GM23248 (cell line): ENCODE measurements at regions not wholly inside any gene's neighbourhood (a gene's known extent, or its start where the extent isn't known, plus 50 kb on each side); places are given as distances from the start of the nearest gene placed in this dataset.

Experiments
- DNase-seq: peaks from one replicate; pipeline ENCODE4 v3.0.0-alpha.2; 2015
- H2AFZ ChIP-seq: fragments of 200-600 bp; sonication (generic); 2 replicates; pipeline ENCODE4 v1.6.1; 2016; ENCODE audit warnings: antibody characterized with exemption
- H3F3A ChIP-seq: fragments of 200-600 bp; sonication (generic); 2 replicates; pipeline ENCODE4 v1.6.1; 2016; ENCODE audit warnings: mild to moderate bottlenecking, antibody characterized with exemption, mixed run types; ENCODE audit not compliant: insufficient read depth
- H3K27ac ChIP-seq: fragments of 200-600 bp; sonication (generic); 2 replicates; pipeline ENCODE4 v1.5.1; 2016; ENCODE audit warnings: mild to moderate bottlenecking
- H3K27me3 ChIP-seq: fragments of 200-600 bp; sonication (generic); replicated peaks from 2 replicates; pipeline ENCODE4 v1.6.1; 2016; ENCODE audit warnings: mild to moderate bottlenecking; ENCODE audit not compliant: insufficient read depth
- H3K36me3 ChIP-seq: fragments of 200-600 bp; sonication (generic); 2 replicates; pipeline ENCODE4 v1.6.1; 2016; ENCODE audit warnings: low read depth, mild to moderate bottlenecking
- H3K4me1 ChIP-seq: fragments of 200-600 bp; sonication (generic); 2 replicates; pipeline ENCODE4 v1.6.1; 2016; ENCODE audit warnings: mild to moderate bottlenecking; ENCODE audit not compliant: insufficient read depth
- H3K4me2 ChIP-seq: fragments of 200-600 bp; sonication (generic); one replicate; pipeline ENCODE4 v1.6.1; 2016; ENCODE audit warnings: mild to moderate bottlenecking; ENCODE audit not compliant: unreplicated experiment
- H3K4me3 ChIP-seq: fragments of 200-600 bp; sonication (generic); 2 replicates; pipeline ENCODE4 v1.5.1; 2016; ENCODE audit warnings: mild to moderate bottlenecking
- H3K79me2 ChIP-seq: fragments of 200-600 bp; sonication (generic); 2 replicates; pipeline ENCODE4 v1.6.1; 2016; ENCODE audit warnings: mild to moderate bottlenecking; ENCODE audit not compliant: insufficient read depth
- H3K9ac ChIP-seq: fragments of 200-600 bp; sonication (generic); 2 replicates; pipeline ENCODE4 v1.6.1; 2016; ENCODE audit warnings: mild to moderate bottlenecking
- H3K9me2 ChIP-seq: fragments of 200-600 bp; sonication (generic); 2 replicates; pipeline ENCODE4 v1.6.1; 2016; ENCODE audit warnings: mixed run types, mild to moderate bottlenecking, moderate library complexity; ENCODE audit not compliant: insufficient read depth
- H3K9me3 ChIP-seq: fragments of 200-600 bp; sonication (generic); one replicate; pipeline ENCODE4 v1.6.1; 2017; ENCODE audit warnings: low read depth
- H4K20me1 ChIP-seq: fragments of 200-600 bp; sonication (generic); 2 replicates; pipeline ENCODE4 v1.6.0; 2016; ENCODE audit not compliant: insufficient read depth
- EZH2 ChIP-seq: fragments of 200-600 bp; sonication (generic); IDR thresholded peaks from 2 replicates; pipeline ENCODE4 v1.6.1; 2018; ENCODE audit warnings: antibody characterized with exemption, mild to moderate bottlenecking; ENCODE audit not compliant: insufficient read depth, poor library complexity, severe bottlenecking
- EZH2phosphoT487 ChIP-seq: fragments of 200-600 bp; sonication (generic); IDR thresholded peaks from 2 replicates; pipeline ENCODE4 v1.6.1; 2018; ENCODE audit warnings: antibody characterized with exemption, moderate library complexity, mild to moderate bottlenecking, low read depth; ENCODE audit not compliant: insufficient read depth
- WGBS, 2 experiments: methylation state at CpG; one replicate each; pipeline ENCODE4 v1.1.6; 2015 to 2017; ENCODE audit warnings: low lambda C conversion rate in 2 of 2, low coverage in 1 of 2; ENCODE audit errors: missing lambda C conversion rate in 2 of 2; 5-methylcytosine and 5-hydroxymethylcytosine counted together
- in situ Hi-C: fragments of 300-500 bp; cut with MboI; formaldehyde crosslinking; loops from 2 replicates; pipeline ENCODE4 v1.15.0; 2020

DNA sequence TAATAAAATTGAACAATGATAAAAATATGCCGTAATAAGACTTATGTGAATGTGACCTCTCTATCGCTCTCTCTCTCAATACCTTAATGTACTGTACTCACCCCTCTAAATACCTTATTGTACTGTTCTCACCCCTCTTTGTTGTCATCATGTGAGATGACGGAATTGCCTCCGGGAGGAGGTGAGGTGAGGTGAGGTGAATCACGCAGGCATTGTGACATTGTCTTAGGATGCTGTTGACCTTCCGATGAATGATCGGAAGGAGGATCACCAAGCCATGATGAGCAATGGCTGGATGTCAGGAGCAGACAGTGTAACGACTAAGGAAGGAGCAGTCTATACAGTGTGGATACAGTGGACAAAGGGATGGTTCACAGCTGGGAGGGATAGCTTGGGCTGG lies 87.4 kb upstream of the FAM20C start:
- 86 to 90% methylated on average over 8 of the region's 8 CpGs for WGBS, 2 experiments
- no peak overlapping the region for H3K9ac ChIP-seq
- H3K4me1 ChIP-seq: peaks cover 25% of the 10 kb centered on the region
- no peak overlapping the region for H2AFZ ChIP-seq
- H3K9me3 ChIP-seq: no peaks in the 10 kb centered on the region
- no peaks in the 10 kb centered on the region for H4K20me1 ChIP-seq
- no peak overlapping the region for H3K4me3 ChIP-seq
- no peaks in the 10 kb centered on the region for H3K79me2 ChIP-seq
- H3K27me3 ChIP-seq: no peaks in the 10 kb centered on the region
- peaks cover 32% of the 10 kb centered on the region for H3F3A ChIP-seq
- no peak overlapping the region for H3K4me2 ChIP-seq
- H3K36me3 ChIP-seq: no peaks in the 10 kb centered on the region
- in situ Hi-C loops: no loop called here
- TF ChIP-seq EZH2 (no peak), EZH2phosphoT487 (no peak)
- no peak overlapping the region for H3K27ac ChIP-seq
- H3K9me2 ChIP-seq: no peaks in the 10 kb centered on the region
- DNase-seq: no peak

DNA sequence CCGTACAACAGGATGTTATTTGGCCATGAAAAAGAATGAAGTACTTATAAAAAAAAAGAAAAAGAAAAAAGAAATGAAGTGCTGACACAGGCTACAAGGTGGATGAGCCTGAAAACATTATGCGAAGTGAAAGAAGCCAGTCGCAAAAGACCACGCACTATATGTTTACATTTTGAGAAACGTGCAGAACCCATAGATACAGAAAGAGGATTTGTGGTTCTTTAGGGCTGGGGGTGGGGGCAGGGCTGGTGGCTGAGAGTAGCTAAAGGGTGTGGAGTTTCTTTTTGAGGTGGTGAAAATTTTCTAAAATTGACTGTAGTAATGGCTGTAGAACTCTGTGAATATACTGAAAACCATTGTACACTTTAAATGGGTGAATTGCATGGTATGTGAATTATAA lies 86.0 kb upstream of the FAM20C start:
- DNase-seq: no peak
- WGBS, 2 experiments: 89% methylated on average over 5 of the region's 5 CpGs
- Histone ChIP-seq H3K4me3 (no peak overlapping the region), H3K4me1 (peaks cover 11% of the 10 kb centered on the region), H3K27me3 (no peaks in the 10 kb centered on the region), H3K36me3 (no peaks in the 10 kb centered on the region), H3F3A (peaks cover 19% of the 10 kb centered on the region), H3K9me2 (no peaks in the 10 kb centered on the region), H3K9me3 (no peaks in the 10 kb centered on the region), H4K20me1 (no peaks in the 10 kb centered on the region), H3K4me2 (no peak overlapping the region), H3K9ac (no peak overlapping the region), H3K79me2 (no peaks in the 10 kb centered on the region), H3K27ac (no peak overlapping the region), H2AFZ (no peak overlapping the region)
- in situ Hi-C loops: no loop called here
- no peak for TF ChIP-seq EZH2

DNA sequence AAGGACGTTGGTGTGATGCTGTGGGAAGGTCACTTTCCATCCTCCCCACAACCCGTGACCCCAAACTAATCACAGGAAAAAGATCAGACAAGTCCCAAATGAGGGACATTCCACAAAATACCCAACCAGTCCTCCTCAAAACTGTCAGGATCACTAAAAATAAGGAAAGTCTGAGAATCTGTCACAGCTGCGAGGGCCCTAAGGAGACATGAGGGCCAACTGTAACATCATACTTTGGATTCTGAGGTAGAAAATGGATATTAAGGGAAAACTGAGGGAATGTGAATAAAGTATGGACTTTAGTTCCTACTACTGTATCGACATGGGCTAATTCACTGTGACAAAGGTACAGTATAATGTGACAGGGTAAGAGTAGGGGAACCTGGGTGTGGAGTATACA lies 85.1 kb upstream of the FAM20C start:
- WGBS, 2 experiments: 87 to 90% methylated on average over 4 of the region's 4 CpGs
- Histone ChIP-seq H3K4me1 (peaks cover 3% of the 10 kb centered on the region), H3K36me3 (no peaks in the 10 kb centered on the region), H3F3A (peaks cover 10% of the 10 kb centered on the region), H4K20me1 (no peaks in the 10 kb centered on the region), H3K27me3 (no peaks in the 10 kb centered on the region), H3K27ac (no peak overlapping the region), H3K9me3 (no peaks in the 10 kb centered on the region), H2AFZ (no peak overlapping the region), H3K9me2 (no peaks in the 10 kb centered on the region), H3K79me2 (no peaks in the 10 kb centered on the region), H3K4me2 (no peak overlapping the region), H3K9ac (no peak overlapping the region), H3K4me3 (no peak overlapping the region)
- in situ Hi-C loops: no loop called here
- no peak for DNase-seq
- no peak for TF ChIP-seq EZH2
- TF ChIP-seq EZH2phosphoT487: no peak

DNA sequence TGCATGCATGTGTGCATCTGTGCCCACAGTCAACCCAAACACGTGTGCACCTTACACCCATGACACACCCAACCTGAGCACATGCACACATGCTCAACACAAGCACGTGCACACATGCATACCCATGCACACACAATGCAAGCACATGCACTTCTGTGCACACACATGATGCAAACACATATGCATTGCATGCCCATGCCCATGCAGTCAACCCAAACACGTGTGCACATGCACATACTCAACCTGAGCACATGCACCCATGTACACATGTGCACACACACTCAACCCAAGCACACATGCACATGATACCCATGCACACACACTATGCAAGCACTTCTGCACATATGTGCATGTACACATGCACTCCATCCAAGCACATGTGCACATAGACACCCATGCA lies 84.5 kb upstream of the FAM20C start:
- no peaks in the 10 kb centered on the region for H3K9me2 ChIP-seq
- H3K4me3 ChIP-seq: no peak overlapping the region
- H4K20me1 ChIP-seq: no peaks in the 10 kb centered on the region
- H3K27me3 ChIP-seq: no peaks in the 10 kb centered on the region
- no peak for TF ChIP-seq EZH2
- no peak for TF ChIP-seq EZH2phosphoT487
- H3K4me1 ChIP-seq: no peaks in the 10 kb centered on the region
- no peak overlapping the region for H2AFZ ChIP-seq
- H3F3A ChIP-seq: peaks cover 6% of the 10 kb centered on the region; the same call in 1 of the 2 replicates
- DNase-seq: no peak
- H3K9me3 ChIP-seq: no peaks in the 10 kb centered on the region
- no peaks in the 10 kb centered on the region for H3K36me3 ChIP-seq
- H3K27ac ChIP-seq: no peak overlapping the region
- in situ Hi-C loops: no loop called here
- no peaks in the 10 kb centered on the region for H3K79me2 ChIP-seq
- no peak overlapping the region for H3K4me2 ChIP-seq
- H3K9ac ChIP-seq: no peak overlapping the region
- 50% methylated on average over 3 of the region's 3 CpGs for WGBS, 2 experiments

DNA sequence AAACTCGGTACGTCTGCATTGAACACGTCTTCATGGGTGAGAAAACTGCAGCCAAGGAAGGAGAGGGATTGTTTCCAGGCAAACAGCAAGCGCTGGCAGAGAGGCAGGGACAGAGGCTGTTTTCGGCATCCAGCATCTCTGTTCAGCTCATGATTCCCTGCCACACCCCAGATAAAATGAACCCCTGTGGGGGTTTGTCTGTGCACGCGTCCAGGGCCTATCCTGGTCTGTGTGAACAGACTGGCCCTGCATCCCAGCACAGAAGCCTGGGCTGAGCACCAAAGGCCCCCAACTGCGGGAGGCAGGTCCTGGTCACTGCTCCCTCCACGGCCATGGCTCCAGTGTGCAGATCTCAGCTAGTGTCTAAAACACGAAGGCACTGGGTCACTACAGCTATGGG lies 83.3 kb upstream of the FAM20C start:
- H3K9me2 ChIP-seq: no peaks in the 10 kb centered on the region
- no peaks in the 10 kb centered on the region for H3K4me1 ChIP-seq
- H3K27ac ChIP-seq: no peak overlapping the region
- TF ChIP-seq EZH2phosphoT487 (no peak), EZH2 (no peak)
- no peak overlapping the region for H2AFZ ChIP-seq
- H3K9ac ChIP-seq: no peak overlapping the region
- H3K4me3 ChIP-seq: no peak overlapping the region
- 60 to 63% methylated on average over 10 of the region's 10 CpGs for WGBS, 2 experiments
- no peaks in the 10 kb centered on the region for H3K9me3 ChIP-seq
- H3K36me3 ChIP-seq: no peaks in the 10 kb centered on the region
- H3F3A ChIP-seq: peaks cover 5% of the 10 kb centered on the region; the same call in 1 of the 2 replicates
- no peaks in the 10 kb centered on the region for H3K27me3 ChIP-seq
- in situ Hi-C loops: no loop called here
- DNase-seq: no peak
- H4K20me1 ChIP-seq: no peaks in the 10 kb centered on the region
- no peak overlapping the region for H3K4me2 ChIP-seq
- no peaks in the 10 kb centered on the region for H3K79me2 ChIP-seq
